Gastroesophageal sphincter (tissue), 4 donors: ENCODE measurements at regions not wholly inside any gene's neighbourhood (a gene's known extent, or its start where the extent isn't known, plus 50 kb on each side); places are given as distances from the start of the nearest gene placed in this dataset.

ENCODE experiments used
- ATAC-seq: fragments of 150-250 bp; one replicate; pipeline ENCODE4 v1.9.1; 2016; ENCODE audit warnings: mild to moderate bottlenecking, moderate library complexity
- H3K27ac ChIP-seq, 4 donors: fragments of 200-600 bp; sonication (generic) in 3 of 4; 1 replicate in 3 of 4; 2 replicates in 1 of 4; pipeline ENCODE4 v1.5.1; 2016 to 2019
- H3K27me3 ChIP-seq: fragments of 200-600 bp; sonication (generic); one replicate; pipeline ENCODE4 v1.5.1; 2019
- H3K36me3 ChIP-seq, 2 donors: fragments of 200-600 bp; sonication (generic); one replicate each; pipeline ENCODE4 v1.5.1; 2019; ENCODE audit warnings: control low read depth in 1 of 2
- H3K4me1 ChIP-seq, 3 donors: fragments of 200-600 bp; sonication (generic); 1 replicate in 2 of 3; 2 replicates in 1 of 3; pipeline ENCODE4 v1.5.1; 2016 to 2019; ENCODE audit warnings: control low read depth in 2 of 3
- H3K4me3 ChIP-seq, 2 donors: fragments of 200-600 bp; sonication (generic); one replicate each; pipeline ENCODE4 v1.5.1; 2019; ENCODE audit warnings: mild to moderate bottlenecking in 1 of 2, moderate library complexity in 1 of 2
- H3K9me3 ChIP-seq, 3 donors: fragments of 200-600 bp; sonication (generic); one replicate each; pipeline ENCODE4 v1.5.1; 2017 to 2019; ENCODE audit warnings: control low read depth in 2 of 3
- CTCF ChIP-seq, 4 experiments: fragments of 200-600 bp in 2 of 4; fragments of 450-650 bp in 2 of 4; sonication (generic) in 1 of 4; IDR thresholded peaks; one replicate each; pipeline ENCODE4 v1.5.1; 2017 to 2019; ENCODE audit warnings: antibody characterized with exemption in 4 of 4, mild to moderate bottlenecking in 2 of 4, moderate library complexity in 2 of 4
- EP300 ChIP-seq: sonication (generic); formaldehyde crosslinking; IDR thresholded peaks from one replicate; pipeline ENCODE4 v1.6.1; 2017; ENCODE audit warnings: antibody characterized with exemption, mild to moderate bottlenecking
- POLR2A ChIP-seq, 2 donors: fragments of 450-650 bp; IDR thresholded peaks; one replicate each; pipeline ENCODE4 v1.6.1; 2017; ENCODE audit warnings: antibody characterized with exemption in 2 of 2, mild to moderate bottlenecking in 2 of 2, moderate library complexity in 1 of 2
- POLR2AphosphoS5 ChIP-seq: sonication (generic); formaldehyde crosslinking; IDR thresholded peaks from one replicate; pipeline ENCODE4 v1.6.1; 2017; ENCODE audit warnings: antibody characterized with exemption
- WGBS, 2 donors: methylation state at CpG; one replicate each; pipeline ENCODE4 v1.1.5; 2018; ENCODE audit warnings: low coverage in 1 of 2; 5-methylcytosine and 5-hydroxymethylcytosine counted together

- no peaks in the 10 kb centered on the region for H3K9me3 ChIP-seq
- WGBS, 2 donors, result 79 to 89% methylated on average over 1 to 2 of the region's 2 CpGs
Measured at GRCh38 chr10:54993148-54993547, 192.1 kb upstream of the PCDH15 start.

GRCh38 chr10:54985732-54986131 lies 184.7 kb upstream of the PCDH15 start:
- Histone ChIP-seq H3K9me3 (no peaks in the 10 kb centered on the region), H3K4me1 (no peaks in the 10 kb centered on the region), H3K27ac (no peak overlapping the region), H3K27me3 (no peaks in the 10 kb centered on the region), H3K36me3 (no peaks in the 10 kb centered on the region), H3K4me3 (no peak overlapping the region)
- 14 to 29% methylated on average over 1 of the region's 1 CpG for WGBS, 2 donors
- TF ChIP-seq CTCF (IDR thresholded peaks at IDR 0.05) (peak in 2 of 4 experiments; percentile 14 to 35), POLR2AphosphoS5 (no peak), POLR2A (IDR thresholded peaks at IDR 0.05) (no peak)
- ATAC-seq, result no peak

More at GRCh38 chr10:54993148-54993547, 192.1 kb upstream of the PCDH15 start:
- no peak for TF ChIP-seq POLR2A (IDR thresholded peaks at IDR 0.05)
- no peak for TF ChIP-seq POLR2AphosphoS5
- no peak for TF ChIP-seq EP300
- TF ChIP-seq CTCF (IDR thresholded peaks at IDR 0.05), result no peak
- no peak overlapping the region for H3K27ac ChIP-seq
- no peaks in the 10 kb centered on the region for H3K36me3 ChIP-seq
- no peaks in the 10 kb centered on the region for H3K4me1 ChIP-seq
- no peak overlapping the region for H3K4me3 ChIP-seq
- no peak for ATAC-seq
- no peaks in the 10 kb centered on the region for H3K27me3 ChIP-seq

GRCh38 chr10:54983255-54983654 lies 182.2 kb upstream of the PCDH15 start:
- no peak overlapping the region for H3K27ac ChIP-seq
- no peak for ATAC-seq
- H3K9me3 ChIP-seq, result no peaks in the 10 kb centered on the region
- TF ChIP-seq CTCF (IDR thresholded peaks at IDR 0.05) (no peak), EP300 (no peak), POLR2AphosphoS5 (no peak)
- no peaks in the 10 kb centered on the region for H3K4me1 ChIP-seq
- no peaks in the 10 kb centered on the region for H3K36me3 ChIP-seq
- H3K27me3 ChIP-seq, result no peaks in the 10 kb centered on the region
- H3K4me3 ChIP-seq, result no peak overlapping the region

GRCh38 chr10:54962134-54962900 lies 161.3 kb upstream of the PCDH15 start:
- no peak for TF ChIP-seq CTCF (IDR thresholded peaks at IDR 0.05)
- TF ChIP-seq POLR2A (IDR thresholded peaks at IDR 0.05), result no peak
- no peak for TF ChIP-seq EP300
- TF ChIP-seq POLR2AphosphoS5, result no peak
- Histone ChIP-seq H3K4me3 (no peak overlapping the region), H3K27me3 (no peaks in the 10 kb centered on the region), H3K9me3 (no peaks in the 10 kb centered on the region), H3K27ac (no peak overlapping the region), H3K36me3 (no peaks in the 10 kb centered on the region), H3K4me1 (no peaks in the 10 kb centered on the region)
- WGBS, 2 donors, result 70 to 100% methylated on average over 2 to 3 of the region's 6 CpGs
- ATAC-seq, result no peak

- H3K36me3 ChIP-seq, result no peaks in the 10 kb centered on the region
- TF ChIP-seq POLR2A (IDR thresholded peaks at IDR 0.05) (no peak), EP300 (no peak), POLR2AphosphoS5 (no peak), CTCF (IDR thresholded peaks at IDR 0.05) (no peak)
- no peaks in the 10 kb centered on the region for H3K4me1 ChIP-seq
- peak; percentile 13 for ATAC-seq
- no peaks in the 10 kb centered on the region for H3K9me3 ChIP-seq
- 85 to 98% methylated on average over 2 to 4 of the region's 4 CpGs for WGBS, 2 donors
- no peaks in the 10 kb centered on the region for H3K27me3 ChIP-seq
- H3K4me3 ChIP-seq, result no peak overlapping the region
- H3K27ac ChIP-seq, result no peak overlapping the region
Measured at GRCh38 chr10:54961040-54961439, 160.0 kb upstream of the PCDH15 start.
